GM21619 (cell line): ENCODE measurements at regions not wholly inside any gene's neighbourhood (a gene's known extent, or its start where the extent isn't known, plus 50 kb on each side); places are given as distances from the start of the nearest gene placed in this dataset.

ENCODE experiments used
- ATAC-seq: cut with Tn5 transposase; IDR thresholded peaks from one replicate; pipeline ENCODE4 v1.9.1; 2021; ENCODE audit not compliant: unreplicated experiment

GRCh38 chr3:99240700-99241099, 339.2 kb upstream of the DCBLD2 start:
- ATAC-seq: no peak

- ATAC-seq: no peak
Observed at GRCh38 chr3:99236576-99236975, 335.1 kb upstream of the DCBLD2 start.

- no peak for ATAC-seq
Observed at GRCh38 chr3:99232696-99233095, 331.2 kb upstream of the DCBLD2 start.

GRCh38 chr3:99218468-99218867, 317.0 kb upstream of the DCBLD2 start:
- ATAC-seq: no peak

GRCh38 chr3:99212969-99213368, 311.5 kb upstream of the DCBLD2 start:
- no peak for ATAC-seq

- no peak for ATAC-seq
Observed at GRCh38 chr3:99211309-99211708, 309.8 kb upstream of the DCBLD2 start.

- no peak for ATAC-seq
Observed at GRCh38 chr3:99199021-99199420, 297.5 kb upstream of the DCBLD2 start.

GRCh38 chr3:99191186-99191585, 289.7 kb upstream of the DCBLD2 start:
- no peak for ATAC-seq

GRCh38 chr3:99188936-99189335, 287.4 kb upstream of the DCBLD2 start:
- ATAC-seq: no peak

GRCh38 chr3:99186016-99186415, 284.5 kb upstream of the DCBLD2 start:
- no peak for ATAC-seq

- no peak for ATAC-seq
Observed at GRCh38 chr3:99176169-99176964, 274.9 kb upstream of the DCBLD2 start.

- ATAC-seq: no peak
Observed at GRCh38 chr3:99175276-99175812, 273.8 kb upstream of the DCBLD2 start.

GRCh38 chr3:99172736-99173657, 271.5 kb upstream of the DCBLD2 start:
- peak; percentile 87 for ATAC-seq

GRCh38 chr3:99171800-99172199, 270.3 kb upstream of the DCBLD2 start:
- no peak for ATAC-seq

GRCh38 chr3:99170867-99171517, 269.5 kb upstream of the DCBLD2 start:
- no peak for ATAC-seq

GRCh38 chr3:99167071-99167470, 265.6 kb upstream of the DCBLD2 start:
- no peak for ATAC-seq

- no peak for ATAC-seq
Observed at GRCh38 chr3:99163314-99163713, 261.8 kb upstream of the DCBLD2 start.

GRCh38 chr3:99159220-99159762, 257.8 kb upstream of the DCBLD2 start:
- ATAC-seq: no peak

GRCh38 chr3:99145031-99145430, 243.5 kb upstream of the DCBLD2 start:
- no peak for ATAC-seq

- no peak for ATAC-seq
Observed at GRCh38 chr3:99143493-99143892, 242.0 kb upstream of the DCBLD2 start.

- ATAC-seq: no peak
Observed at GRCh38 chr3:99134986-99135385, 233.5 kb upstream of the DCBLD2 start.
